GM10248 (cell line): ENCODE measurements at regions not wholly inside any gene's neighbourhood (a gene's known extent, or its start where the extent isn't known, plus 50 kb on each side); places are given as distances from the start of the nearest gene placed in this dataset.

ENCODE experiments used
- CTCF ChIA-PET: fragments of 300-600 bp; sonication (Branson Sonifier 250); formaldehyde crosslinking; extraction: SDS; loops from one replicate; lab custom pipeline; 2021; ENCODE audit warnings: antibody characterized with exemption; lab: Yijun Ruan, JAX
- POLR2A ChIA-PET: fragments of 350-650 bp; sonication (Branson Sonifier 250); formaldehyde crosslinking; extraction: SDS; loops from one replicate; lab custom pipeline; 2020; ENCODE audit warnings: antibody characterized with exemption; lab: Yijun Ruan, JAX
- DNase-seq: peaks from one replicate; pipeline ENCODE4 v3.0.0; 2012; ENCODE audit errors: extremely low spot score
- CTCF ChIP-seq: IDR thresholded peaks from 2 replicates; pipeline ENCODE4 v1.5.1; 2012; ENCODE audit warnings: mild to moderate bottlenecking, low read depth; ENCODE audit errors: extremely low read depth, missing control alignments, control extremely low read depth

- DNase-seq = no peak
- no peak for TF ChIP-seq CTCF
- POLR2A ChIA-PET = no interaction called here
- CTCF ChIA-PET = interaction anchor here (0.9 kb wide), 1 partner anchor 10 kb away, joined by 3 read pairs; no protein-coding TSS in a partner anchor
Measured at GRCh38 chr5:90306613-90307012, 102.9 kb downstream of the CETN3 start.

GRCh38 chr5:90305041-90305720 is 104.4 kb downstream of the CETN3 start:
- ChIA-PET POLR2A (no interaction called here), CTCF (no interaction called here)
- no peak for TF ChIP-seq CTCF
- no peak for DNase-seq

- no peak for TF ChIP-seq CTCF
- ChIA-PET POLR2A (no interaction called here), CTCF (interaction anchor here (1.4 to 1.7 kb wide), 3 partner anchors 14 to 36 kb away, joined by 3 to 4 read pairs (median 3); no protein-coding TSS in a partner anchor)
- DNase-seq = no peak
Measured at GRCh38 chr5:90301248-90301647, 108.3 kb downstream of the CETN3 start.

GRCh38 chr5:90297045-90297764 is 112.4 kb downstream of the CETN3 start:
- DNase-seq = no peak
- CTCF ChIA-PET = interaction anchor here (1.0 to 1.6 kb wide), 2 partner anchors 25 to 1606 kb away, joined by 3 to 5 read pairs; no protein-coding TSS in a partner anchor
- TF ChIP-seq CTCF = no peak
- POLR2A ChIA-PET = no interaction called here

GRCh38 chr5:90294604-90295003 is 115.0 kb downstream of the CETN3 start:
- TF ChIP-seq CTCF = no peak
- POLR2A ChIA-PET = no interaction called here
- no peak for DNase-seq
- CTCF ChIA-PET = interaction anchor here (1.0 to 1.1 kb wide), 2 partner anchors 8 to 19 kb away, joined by 4 read pairs; no protein-coding TSS in a partner anchor

- POLR2A ChIA-PET = no interaction called here
- DNase-seq = no peak
- TF ChIP-seq CTCF = no peak
- CTCF ChIA-PET = no interaction called here
Measured at GRCh38 chr5:90293931-90294330, 115.6 kb downstream of the CETN3 start.
